ENCODE measurements at regions not wholly inside any gene's neighbourhood (a gene's known extent, or its start where the extent isn't known, plus 50 kb on each side); places are given as distances from the start of the nearest gene placed in this dataset.

DNA sequence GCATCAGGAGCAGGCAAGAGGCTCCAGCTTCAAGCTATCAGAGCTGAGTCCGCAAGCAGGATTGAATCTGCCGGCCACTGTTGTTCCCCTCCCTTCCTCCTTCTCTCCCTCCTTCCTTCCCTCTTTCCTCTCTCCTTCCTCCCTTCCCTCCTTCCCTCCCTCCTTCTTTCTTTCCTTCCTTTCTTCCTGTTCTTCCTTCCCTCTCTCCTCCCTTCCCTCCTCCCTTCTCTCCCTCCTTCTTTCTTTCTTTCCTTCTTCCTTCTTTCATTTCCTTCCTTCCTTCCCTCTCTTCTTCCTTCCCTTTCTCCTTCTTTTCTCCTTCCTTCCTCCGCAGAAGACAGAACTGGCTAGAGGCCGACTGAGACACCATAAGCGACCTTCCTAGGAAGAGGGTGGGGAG lies 534.0 kb downstream of the NPHP4 start:
- no peaks in the 10 kb centered on the region for H3K36me3 ChIP-seq (ENCODE audit: control insufficient read depth, insufficient read depth, low read length)
- no peak overlapping the region for H2AFZ ChIP-seq (ENCODE audit: low read length)
- no peaks in the 10 kb centered on the region for H3K4me1 ChIP-seq (ENCODE audit: control insufficient read depth, extremely low read depth, insufficient read depth, low read length)
- H3K9me3 ChIP-seq (ENCODE audit: control insufficient read depth, insufficient read depth, low read depth, low read length) = no peaks in the 10 kb centered on the region
- no peak for DNase-seq (ENCODE audit: low read depth in 2 of 2)
- no peak overlapping the region for H3K27ac ChIP-seq (ENCODE audit: insufficient read depth, low read length)
- no peak overlapping the region for H3K4me2 ChIP-seq (ENCODE audit: extremely low read depth, insufficient read depth, low read length)
- no peak overlapping the region for H3K4me3 ChIP-seq (replicated peaks in 1 of 4; ENCODE audit: control extremely low read depth in 1 of 4, insufficient read depth in 1 of 4, low read depth in 3 of 4, low read length in 4 of 4)
- H3K27me3 ChIP-seq (ENCODE audit: control insufficient read depth, insufficient read depth, low read length) = no peaks in the 10 kb centered on the region
- TF ChIP-seq EZH2 (IDR thresholded peaks at IDR 0.05; ENCODE audit: low read length, missing control alignments) (no peak), CTCF (conservative IDR thresholded peaks at IDR 0.05 in 1 of 2, IDR thresholded peaks at IDR 0.05 in 1 of 2; ENCODE audit: low read depth in 1 of 2, low read length in 2 of 2) (no peak)
- H4K20me1 ChIP-seq (ENCODE audit: control insufficient read depth, extremely low read depth, insufficient read depth, low read length) = no peaks in the 10 kb centered on the region
- H3K9ac ChIP-seq (ENCODE audit: insufficient read depth, low read length) = no peak overlapping the region
- no peaks in the 10 kb centered on the region for H3K79me2 ChIP-seq (ENCODE audit: control insufficient read depth, insufficient read depth, low read length)

DNA sequence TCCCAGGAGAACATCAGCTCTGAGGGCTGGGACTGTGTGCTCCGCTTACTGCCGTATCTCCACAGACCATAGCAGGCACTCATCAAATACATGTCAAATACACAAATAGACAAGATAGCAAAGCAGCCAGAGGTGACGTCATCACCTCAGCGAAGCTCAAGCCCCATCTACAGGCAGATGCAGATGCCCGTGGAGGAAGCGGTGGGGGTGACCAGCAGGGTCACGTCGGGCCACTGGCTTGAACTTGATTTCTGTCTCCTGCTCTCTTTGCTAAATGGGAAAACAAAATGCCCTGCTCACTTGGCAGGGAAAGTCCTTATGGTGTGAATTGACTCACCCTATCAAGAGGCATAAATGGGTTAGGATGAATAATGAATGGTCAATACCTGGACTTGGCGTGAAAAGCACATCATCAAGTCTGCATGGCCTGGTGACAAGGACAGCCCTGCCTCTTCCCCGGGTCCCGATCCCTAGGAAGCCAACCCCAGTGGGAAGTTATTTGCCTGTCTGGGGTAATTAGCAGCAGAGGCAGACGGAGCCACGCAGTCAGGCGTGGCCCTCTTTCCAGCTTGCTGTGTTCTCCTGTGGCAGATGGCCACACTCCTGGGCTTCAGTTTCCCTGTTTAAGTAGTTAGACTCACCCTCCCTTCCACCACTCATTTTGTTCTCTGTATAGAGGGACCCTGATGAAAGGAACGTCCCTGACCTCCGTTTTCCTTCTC lies 536.0 kb downstream of the NPHP4 start:
- Histone ChIP-seq H3K27ac (ENCODE audit: insufficient read depth, low read length) (no peak overlapping the region), H3K4me2 (ENCODE audit: extremely low read depth, insufficient read depth, low read length) (no peak overlapping the region), H2AFZ (ENCODE audit: low read length) (no peak overlapping the region), H3K9ac (ENCODE audit: insufficient read depth, low read length) (no peak overlapping the region), H3K4me3 (replicated peaks in 1 of 4; ENCODE audit: control extremely low read depth in 1 of 4, insufficient read depth in 1 of 4, low read depth in 3 of 4, low read length in 4 of 4) (no peak overlapping the region), H3K4me1 (ENCODE audit: control insufficient read depth, extremely low read depth, insufficient read depth, low read length) (no peaks in the 10 kb centered on the region), H3K36me3 (ENCODE audit: control insufficient read depth, insufficient read depth, low read length) (no peaks in the 10 kb centered on the region), H3K79me2 (ENCODE audit: control insufficient read depth, insufficient read depth, low read length) (no peaks in the 10 kb centered on the region), H3K9me3 (ENCODE audit: control insufficient read depth, insufficient read depth, low read depth, low read length) (no peaks in the 10 kb centered on the region), H3K27me3 (ENCODE audit: control insufficient read depth, insufficient read depth, low read length) (no peaks in the 10 kb centered on the region), H4K20me1 (ENCODE audit: control insufficient read depth, extremely low read depth, insufficient read depth, low read length) (no peaks in the 10 kb centered on the region)
- DNase-seq (ENCODE audit: low read depth in 2 of 2) = no peak
- TF ChIP-seq EZH2 (IDR thresholded peaks at IDR 0.05; ENCODE audit: low read length, missing control alignments) = no peak
- no peak for TF ChIP-seq CTCF (conservative IDR thresholded peaks at IDR 0.05 in 1 of 2, IDR thresholded peaks at IDR 0.05 in 1 of 2; ENCODE audit: low read depth in 1 of 2, low read length in 2 of 2)

DNA sequence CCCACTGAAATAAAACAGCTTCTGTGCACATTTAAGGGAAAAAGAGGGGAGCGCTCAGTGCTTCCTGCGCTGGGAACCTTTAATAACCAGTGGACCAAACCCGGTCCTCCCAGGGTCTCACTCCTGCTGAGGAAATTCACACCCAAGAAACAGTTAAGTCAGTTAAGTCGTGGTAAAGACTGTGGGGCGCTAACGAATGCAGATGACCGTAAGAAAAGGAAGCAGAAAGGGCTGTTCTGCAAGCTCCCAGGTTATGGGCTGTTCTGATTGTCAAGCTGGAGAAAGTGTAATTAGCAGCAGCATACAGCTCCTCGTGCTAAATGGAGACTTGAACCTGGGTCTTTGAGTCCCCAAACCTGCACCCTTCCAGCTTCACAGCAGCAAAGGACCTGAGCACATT lies 536.6 kb downstream of the NPHP4 start:
- H3K27me3 ChIP-seq (ENCODE audit: control insufficient read depth, insufficient read depth, low read length) = no peaks in the 10 kb centered on the region
- no peaks in the 10 kb centered on the region for H3K36me3 ChIP-seq (ENCODE audit: control insufficient read depth, insufficient read depth, low read length)
- H4K20me1 ChIP-seq (ENCODE audit: control insufficient read depth, extremely low read depth, insufficient read depth, low read length) = no peaks in the 10 kb centered on the region
- no peak overlapping the region for H3K27ac ChIP-seq (ENCODE audit: insufficient read depth, low read length)
- no peaks in the 10 kb centered on the region for H3K79me2 ChIP-seq (ENCODE audit: control insufficient read depth, insufficient read depth, low read length)
- no peak overlapping the region for H3K9ac ChIP-seq (ENCODE audit: insufficient read depth, low read length)
- DNase-seq (ENCODE audit: low read depth in 2 of 2) = no peak
- no peak overlapping the region for H2AFZ ChIP-seq (ENCODE audit: low read length)
- no peak overlapping the region for H3K4me2 ChIP-seq (ENCODE audit: extremely low read depth, insufficient read depth, low read length)
- TF ChIP-seq EZH2 (IDR thresholded peaks at IDR 0.05; ENCODE audit: low read length, missing control alignments) (no peak), CTCF (conservative IDR thresholded peaks at IDR 0.05 in 1 of 2, IDR thresholded peaks at IDR 0.05 in 1 of 2; ENCODE audit: low read depth in 1 of 2, low read length in 2 of 2) (no peak)
- no peaks in the 10 kb centered on the region for H3K9me3 ChIP-seq (ENCODE audit: control insufficient read depth, insufficient read depth, low read depth, low read length)
- H3K4me3 ChIP-seq (replicated peaks in 1 of 4; ENCODE audit: control extremely low read depth in 1 of 4, insufficient read depth in 1 of 4, low read depth in 3 of 4, low read length in 4 of 4) = no peak overlapping the region
- no peaks in the 10 kb centered on the region for H3K4me1 ChIP-seq (ENCODE audit: control insufficient read depth, extremely low read depth, insufficient read depth, low read length)

Data from fibroblast of lung (primary cell).